ENCODE measurements at regions not wholly inside any gene's neighbourhood (a gene's known extent, or its start where the extent isn't known, plus 50 kb on each side); places are given as distances from the start of the nearest gene placed in this dataset.

DNA sequence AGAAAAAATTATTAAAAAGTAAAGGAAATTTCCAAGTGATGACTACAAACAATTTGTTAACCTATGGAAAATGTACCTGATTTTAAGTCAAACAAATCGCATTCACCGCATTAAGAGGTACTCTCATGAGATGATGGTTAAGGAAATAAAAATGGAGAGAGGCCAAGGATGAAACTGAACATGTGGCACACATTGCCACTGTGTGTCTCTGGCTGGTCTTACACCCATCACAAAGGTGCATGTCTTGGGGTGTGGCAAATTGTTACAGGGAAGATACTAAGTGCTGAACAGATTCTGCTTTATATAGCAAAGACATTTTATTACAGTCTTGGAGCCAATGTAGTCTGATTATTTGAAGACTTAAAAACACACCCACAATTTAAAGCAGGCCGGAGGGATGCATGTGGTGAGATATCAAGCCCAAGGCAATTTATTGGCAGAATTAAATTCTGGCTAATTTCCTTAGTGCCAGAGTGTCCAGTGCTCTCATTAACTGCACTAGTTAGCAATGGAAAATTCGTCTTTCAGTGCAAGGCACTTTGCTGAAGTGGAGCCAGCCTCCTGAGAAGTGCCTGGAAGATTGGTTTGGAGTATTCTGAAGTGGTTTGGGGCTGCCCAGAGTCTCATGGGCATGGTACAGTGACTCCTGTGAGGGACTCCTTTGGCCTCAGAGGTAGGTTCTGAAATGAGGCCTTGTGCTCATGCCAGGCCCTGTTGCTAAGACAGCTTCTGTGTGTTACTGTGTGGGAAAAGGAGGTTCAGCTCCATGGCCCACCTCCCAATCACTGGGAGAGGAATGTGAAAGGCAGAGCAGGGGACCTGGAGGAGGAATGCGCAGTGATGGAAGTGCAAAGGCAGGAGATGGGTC, 166.9 kb downstream of the BRMS1L start:
- Histone ChIP-seq H3K27me3 (ENCODE audit: control insufficient read depth in 2 of 2, insufficient read depth in 2 of 2, low read length in 2 of 2) (peaks cover 2 to 7% of the 10 kb centered on the region in 2 experiments; a peak in 2 of 5 replicates), H3K4me1 (replicated peaks in 1 of 2; ENCODE audit: control insufficient read depth in 2 of 2, insufficient read depth in 2 of 2, low read length in 2 of 2) (no peaks in the 10 kb centered on the region), H3K9me1 (ENCODE audit: control insufficient read depth, insufficient read depth, low read length) (no peaks in the 10 kb centered on the region), H3K9ac (ENCODE audit: insufficient read depth in 1 of 2, low read depth in 2 of 2, low read length in 2 of 2) (no peak overlapping the region), H3K9me3 (replicated peaks; ENCODE audit: control insufficient read depth, insufficient read depth, low read depth, low read length) (no peaks in the 10 kb centered on the region), H4K20me1 (replicated peaks; ENCODE audit: control insufficient read depth, insufficient read depth, low read length) (no peaks in the 10 kb centered on the region), H3K4me3 (no peak overlapping the region), H2AFZ (ENCODE audit: low read depth, low read length) (no peak overlapping the region), H3K36me3 (ENCODE audit: control insufficient read depth, insufficient read depth, low read length) (no peaks in the 10 kb centered on the region), H3K27ac (ENCODE audit: extremely low read depth, low read depth, low read length) (no peak overlapping the region), H3K79me2 (ENCODE audit: control insufficient read depth, insufficient read depth, low read length) (no peaks in the 10 kb centered on the region), H3K4me2 (ENCODE audit: insufficient read depth, low read length) (no peak overlapping the region)
- TF ChIP-seq TFAP4 (CRISPR knock-in tag; IDR thresholded peaks at IDR 0.05; ENCODE audit: borderline replicate concordance) (no peak), MTA2 (IDR thresholded peaks at IDR 0.05; ENCODE audit: low read depth) (no peak)
- WGBS (ENCODE audit: insufficient coverage, low coverage, missing lambda C conversion rate), result 0% methylated on average over 4 of the region's 5 CpGs
- in situ Hi-C loops (cut with MboI) (no loop called here), intact Hi-C loops (cut with micrococcal nuclease) (no loop called here)
- DNase-seq (ENCODE audit: extremely low read depth in 1 of 4, low spot score in 3 of 4) (no peak), ATAC-seq (no peak), FAIRE-seq (no peak)
- ChIA-PET CTCF (ENCODE audit: low intra/inter-chr PET ratio) (no interaction called here), POLR2A (no interaction called here)
- no TSS peak for BruUV-seq (replicated peaks)

- Histone ChIP-seq H3K27me3 (ENCODE audit: control insufficient read depth in 2 of 2, insufficient read depth in 2 of 2, low read length in 2 of 2) (peaks cover 0 to 4% of the 10 kb centered on the region in 2 experiments; a peak in 1 of 5 replicates), H3K27ac (ENCODE audit: extremely low read depth, low read depth, low read length) (no peak overlapping the region), H3K79me2 (ENCODE audit: control insufficient read depth, insufficient read depth, low read length) (no peaks in the 10 kb centered on the region), H3K4me1 (replicated peaks in 1 of 2; ENCODE audit: control insufficient read depth in 2 of 2, insufficient read depth in 2 of 2, low read length in 2 of 2) (no peaks in the 10 kb centered on the region), H4K20me1 (replicated peaks; ENCODE audit: control insufficient read depth, insufficient read depth, low read length) (no peaks in the 10 kb centered on the region), H3K9me3 (replicated peaks; ENCODE audit: control insufficient read depth, insufficient read depth, low read depth, low read length) (no peaks in the 10 kb centered on the region), H3K4me3 (no peak overlapping the region), H2AFZ (ENCODE audit: low read depth, low read length) (no peak overlapping the region), H3K9ac (ENCODE audit: insufficient read depth in 1 of 2, low read depth in 2 of 2, low read length in 2 of 2) (no peak overlapping the region), H3K36me3 (ENCODE audit: control insufficient read depth, insufficient read depth, low read length) (no peaks in the 10 kb centered on the region), H3K9me1 (ENCODE audit: control insufficient read depth, insufficient read depth, low read length) (no peaks in the 10 kb centered on the region), H3K4me2 (ENCODE audit: insufficient read depth, low read length) (no peak overlapping the region)
- FAIRE-seq (no peak), DNase-seq (ENCODE audit: extremely low read depth in 1 of 4, low spot score in 3 of 4) (no peak), ATAC-seq (no peak)
- POLR2A ChIA-PET, result no interaction called here
- intact Hi-C loops (cut with micrococcal nuclease), result no loop called here
- TF ChIP-seq CREM (IDR thresholded peaks at IDR 0.05; ENCODE audit: low read depth), result no peak
- no TSS peak for BruUV-seq (replicated peaks)
- in situ Hi-C loops (cut with MboI), result no loop called here
- CTCF ChIA-PET (ENCODE audit: low intra/inter-chr PET ratio), result no interaction called here
Measured at GRCh38 chr14:35991356-35991755, 165.2 kb downstream of the BRMS1L start.

All from K562 (cell line).